ENCODE measurements at regions not wholly inside any gene's neighbourhood (a gene's known extent, or its start where the extent isn't known, plus 50 kb on each side); places are given as distances from the start of the nearest gene placed in this dataset.
A peak's percentile ranks its signal among the peaks of the same experiment; 100 is the strongest.
"Not testable (repeated sequence)": the region's sequence is repeated elsewhere in the genome, so short reads cannot be mapped to it uniquely, and the experiment has no call there.

DNA sequence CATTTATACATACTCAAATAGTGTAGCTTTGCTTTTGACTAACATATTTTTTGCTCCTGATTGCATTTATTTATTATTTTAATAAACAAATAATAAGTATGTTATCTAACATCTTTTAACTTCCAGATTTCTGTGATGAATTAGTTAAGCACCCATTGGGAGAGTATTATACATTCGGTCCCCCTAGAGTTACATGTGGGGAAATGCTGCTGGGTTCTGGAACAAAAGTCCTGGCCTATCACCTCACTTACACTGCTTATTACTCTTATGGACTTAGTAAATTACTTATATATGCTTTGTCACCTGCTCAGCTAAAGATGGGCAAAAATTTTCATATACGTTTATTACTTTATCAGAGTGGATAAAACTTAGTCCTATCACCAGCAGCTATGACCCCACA lies 1163.0 kb downstream of the FAM181B start:
- intact Hi-C loops (cut with DNase I) = no loop called here

DNA sequence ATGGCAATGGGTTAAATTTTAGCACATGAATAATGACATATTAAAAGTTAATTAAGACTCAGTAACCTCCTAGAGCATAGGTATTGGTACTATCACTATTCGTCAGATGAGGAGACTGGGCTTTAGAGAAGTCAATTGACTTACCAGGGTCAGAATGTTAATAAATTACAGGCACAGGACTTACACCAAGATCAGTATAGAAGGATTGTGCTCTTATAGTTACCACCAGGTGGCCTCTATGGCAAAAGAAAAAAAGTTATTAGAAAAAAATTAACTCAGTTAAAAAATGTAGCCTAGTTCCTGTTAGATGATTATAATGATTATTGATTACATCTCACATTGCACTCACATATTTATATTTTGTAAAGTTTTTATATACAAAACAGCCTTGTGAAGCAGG lies 1163.7 kb downstream of the FAM181B start:
- intact Hi-C loops (cut with DNase I) = no loop called here
- no peak for DNase-seq

More for the DNA sequence above, 1163.0 kb downstream of the FAM181B start:
- DNase-seq = no peak

- DNase-seq = no peak
- intact Hi-C loops (cut with DNase I) = no loop called here
Observed at GRCh38 chr11:81568918-81569317, 1164.7 kb downstream of the FAM181B start.

DNA sequence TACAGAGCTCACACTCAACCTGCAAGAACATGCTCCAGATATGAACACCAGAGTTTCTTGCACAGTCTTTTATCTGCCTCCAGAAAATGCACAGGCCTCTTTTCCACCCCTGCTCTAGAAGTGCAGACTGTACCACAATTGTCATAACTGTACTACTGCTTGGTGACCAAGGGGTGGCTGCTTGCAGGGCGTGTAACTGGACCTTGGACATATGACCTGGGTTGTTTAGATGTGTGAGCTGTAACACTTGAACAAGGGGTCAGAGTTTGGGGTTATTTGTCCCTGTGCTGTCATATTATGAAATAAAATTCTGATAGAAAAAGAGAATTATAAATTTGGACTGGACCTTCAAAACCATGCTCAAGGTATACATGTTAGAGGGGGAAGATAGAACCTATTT lies 1185.5 kb downstream of the FAM181B start:
- no peak for DNase-seq
- intact Hi-C loops (cut with DNase I) = no loop called here

- intact Hi-C loops (cut with DNase I); DNase-seq: not testable (repeated sequence)
Observed at GRCh38 chr11:81539806-81540205, 1193.9 kb downstream of the FAM181B start.

DNA sequence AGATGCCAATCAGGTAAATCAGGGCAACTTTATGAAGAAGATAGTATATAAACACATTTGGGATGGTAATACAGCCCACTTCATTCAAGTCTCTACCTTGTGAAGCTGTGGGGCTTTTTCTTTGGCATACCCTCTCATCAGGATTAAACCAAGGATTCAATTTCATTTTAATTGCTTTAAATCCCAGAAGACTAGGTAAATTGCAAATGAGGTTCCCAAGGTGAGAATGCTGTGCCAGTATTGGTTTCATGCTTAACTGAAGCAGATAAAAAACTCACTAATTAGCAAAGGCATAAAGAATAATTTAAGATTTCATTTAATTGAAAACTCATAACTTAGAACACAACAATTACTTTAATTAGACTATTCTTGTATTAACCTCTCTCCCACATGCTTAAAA lies 1218.1 kb downstream of the FAM181B start:
- no peak for DNase-seq
- intact Hi-C loops (cut with DNase I) = no loop called here

GRCh38 chr11:81497202-81497804 lies 1236.4 kb downstream of the FAM181B start:
- peak in 17 of 42 donors; percentile 7 to 70 (median 27) for DNase-seq
- intact Hi-C loops (cut with DNase I) = no loop called here

DNA sequence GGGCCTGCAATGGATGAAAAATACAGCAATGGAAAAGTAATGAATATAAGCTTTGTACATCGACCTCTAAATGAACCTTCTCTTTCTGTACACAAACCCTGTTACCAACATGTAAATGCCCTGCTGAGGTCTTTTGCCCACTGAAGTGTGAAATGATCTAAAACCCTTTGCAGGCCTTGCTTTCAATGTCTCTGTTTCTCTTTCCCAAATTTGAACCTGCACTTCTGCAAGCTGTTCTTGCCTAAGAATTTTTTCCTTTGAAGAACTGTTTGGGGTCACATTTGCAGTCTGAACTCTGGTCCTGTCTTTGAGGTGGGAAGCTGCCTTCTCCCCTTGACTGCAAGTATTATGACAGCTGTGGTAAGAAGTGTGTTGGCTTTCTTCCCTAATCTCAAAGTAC lies 1237.1 kb downstream of the FAM181B start:
- intact Hi-C loops (cut with DNase I) = no loop called here
- no peak for DNase-seq

GRCh38 chr11:81495699-81496292 lies 1237.9 kb downstream of the FAM181B start:
- no peak for DNase-seq
- intact Hi-C loops (cut with DNase I) = no loop called here

DNA sequence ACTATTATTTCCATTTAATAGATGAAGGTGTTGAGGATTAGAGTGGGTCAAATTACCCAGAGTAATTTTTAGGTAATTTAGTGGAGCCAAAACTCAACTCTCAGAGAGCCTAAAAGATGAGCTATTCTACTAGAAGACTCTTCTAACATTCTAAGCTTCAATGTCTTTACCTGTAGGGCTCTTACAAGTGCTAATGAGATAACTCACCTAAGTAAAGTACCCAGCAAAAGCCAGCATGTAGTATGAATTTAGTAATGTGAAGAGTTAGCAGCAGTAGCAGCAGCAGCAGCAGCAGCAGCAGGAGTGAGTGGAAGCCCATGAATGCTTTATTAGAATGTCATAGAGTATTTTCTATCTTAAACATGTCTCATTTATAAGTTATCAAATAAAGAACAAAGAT lies 1239.2 kb downstream of the FAM181B start:
- intact Hi-C loops (cut with DNase I) = no loop called here
- DNase-seq = no peak

GRCh38 chr11:81492923-81493445 lies 1240.7 kb downstream of the FAM181B start:
- intact Hi-C loops (cut with DNase I) = no loop called here

DNA sequence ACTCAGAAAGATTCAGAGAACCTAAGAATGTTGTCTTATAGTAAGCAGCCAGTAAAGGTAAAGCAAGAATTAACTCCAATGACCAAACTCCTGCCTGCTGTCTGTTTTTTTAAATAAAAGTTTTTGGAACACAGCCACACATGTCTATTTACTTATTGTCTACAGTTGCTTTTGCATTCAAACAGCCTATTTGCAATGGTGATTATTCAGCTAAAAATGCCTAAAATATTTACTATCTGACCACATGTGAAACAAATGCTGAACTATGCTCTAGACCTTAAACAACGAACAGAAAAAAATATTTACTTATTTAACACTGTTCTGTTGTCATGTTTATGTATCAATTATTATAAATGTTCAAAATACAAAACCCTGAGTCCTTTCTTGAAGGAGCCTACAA lies 1246.6 kb downstream of the FAM181B start:
- intact Hi-C loops (cut with DNase I) = no loop called here
- DNase-seq = no peak

More at GRCh38 chr11:81492923-81493445, 1240.7 kb downstream of the FAM181B start:
- no peak for DNase-seq

- no peak for DNase-seq
- intact Hi-C loops (cut with DNase I) = no loop called here
Observed at GRCh38 chr11:81484196-81484595, 1249.5 kb downstream of the FAM181B start.

GRCh38 chr11:81477277-81477676 lies 1256.4 kb downstream of the FAM181B start:
- intact Hi-C loops (cut with DNase I) = no loop called here
- DNase-seq = no peak

DNA sequence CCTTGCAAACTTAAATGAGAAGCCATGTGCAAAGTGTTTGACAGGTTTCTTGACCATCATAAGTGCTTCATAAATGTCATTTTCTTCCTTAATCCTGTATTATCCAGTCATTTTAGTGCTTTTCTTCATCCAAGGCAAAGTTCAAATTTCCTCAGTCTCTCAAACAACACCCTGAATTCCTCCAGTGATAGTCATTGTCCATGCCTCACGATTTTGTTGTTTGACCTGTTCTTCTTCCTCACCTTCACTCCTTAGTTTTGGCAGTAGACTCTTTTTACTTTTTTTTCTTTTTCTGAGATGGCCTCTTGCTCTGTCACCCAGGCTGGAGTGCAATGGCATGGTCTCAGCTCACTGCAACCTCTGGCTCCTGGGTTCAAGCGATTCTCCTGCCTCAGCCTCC lies 1257.3 kb downstream of the FAM181B start:
- no peak for DNase-seq

GRCh38 chr11:81472646-81473045 lies 1261.0 kb downstream of the FAM181B start:
- intact Hi-C loops (cut with DNase I) = no loop called here

More for the DNA sequence above, 1257.3 kb downstream of the FAM181B start:
- intact Hi-C loops (cut with DNase I) = no loop called here

DNA sequence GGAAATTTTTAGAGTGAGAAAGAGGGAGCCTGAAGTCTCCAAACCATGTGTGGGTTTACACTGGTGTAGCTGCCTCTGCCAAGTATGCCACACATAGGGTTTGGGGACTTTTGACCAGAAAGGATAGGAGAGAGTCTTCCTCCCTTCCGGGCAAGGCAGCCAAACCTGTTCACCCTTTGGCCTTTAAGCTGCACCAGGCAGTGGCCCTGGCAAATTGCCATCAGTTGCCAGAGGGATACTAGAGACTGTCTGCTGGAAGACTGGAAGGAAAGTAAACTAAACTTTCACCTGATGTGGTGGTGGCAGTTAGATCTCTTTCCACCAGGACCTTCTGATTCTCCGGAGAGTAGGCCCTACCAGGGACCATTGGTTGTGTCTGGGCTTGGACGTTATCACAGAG lies 1263.2 kb downstream of the FAM181B start:
- peak in 1 of 42 donors; percentile 43 for DNase-seq
- intact Hi-C loops (cut with DNase I) = no loop called here

More at GRCh38 chr11:81472646-81473045, 1261.0 kb downstream of the FAM181B start:
- no peak for DNase-seq

GRCh38 chr11:81459766-81460306 lies 1273.8 kb downstream of the FAM181B start:
- no peak for DNase-seq
- intact Hi-C loops (cut with DNase I) = no loop called here

- no peak for DNase-seq
- intact Hi-C loops (cut with DNase I) = no loop called here
Observed at GRCh38 chr11:81449588-81450156, 1284.0 kb downstream of the FAM181B start.

- peak in 4 of 42 donors; percentile 8 to 15 (median 10) for DNase-seq
- intact Hi-C loops (cut with DNase I) = no loop called here
Observed at GRCh38 chr11:81444297-81444696, 1289.4 kb downstream of the FAM181B start.

All from head of caudate nucleus (tissue), 42 donors.